GM23338 (cell line): ENCODE measurements at regions not wholly inside any gene's neighbourhood (a gene's known extent, or its start where the extent isn't known, plus 50 kb on each side); places are given as distances from the start of the nearest gene placed in this dataset.

ENCODE experiments used
- ATAC-seq: fragments of 200-7000 bp; cut with Tn5 transposase; 3 replicates; pipeline ENCODE4 v1.9.1; 2020
- DNase-seq: peaks from one replicate; pipeline ENCODE4 v3.0.0-alpha.2; 2015; ENCODE audit warnings: low spot score
- H2AFZ ChIP-seq: fragments of 200-600 bp; sonication (generic); 2 replicates; pipeline ENCODE4 v1.8.0; 2016; ENCODE audit warnings: antibody characterized with exemption, mild to moderate bottlenecking, moderate library complexity
- H3F3A ChIP-seq: fragments of 200-600 bp; sonication (generic); replicated peaks from 2 replicates; pipeline ENCODE4 v1.8.0; 2017; ENCODE audit warnings: antibody characterized with exemption, mixed run types, low read depth
- H3K27ac ChIP-seq: fragments of 200-600 bp; sonication (generic); 2 replicates; pipeline ENCODE4 v1.6.1; 2016; ENCODE audit warnings: low read depth
- H3K27me3 ChIP-seq: fragments of 200-600 bp; sonication (generic); 2 replicates; pipeline ENCODE4 v1.8.0; 2016; ENCODE audit warnings: mild to moderate bottlenecking, mixed run types, moderate library complexity; ENCODE audit not compliant: insufficient read depth
- H3K36me3 ChIP-seq: fragments of 200-600 bp; sonication (generic); 2 replicates; pipeline ENCODE4 v1.8.0; 2016; ENCODE audit warnings: mild to moderate bottlenecking; ENCODE audit not compliant: insufficient read depth
- H3K4me1 ChIP-seq: fragments of 200-600 bp; sonication (generic); 2 replicates; pipeline ENCODE4 v1.8.0; 2016; ENCODE audit warnings: mild to moderate bottlenecking, moderate library complexity; ENCODE audit not compliant: insufficient read depth
- H3K4me2 ChIP-seq: fragments of 200-600 bp; sonication (generic); 2 replicates; pipeline ENCODE4 v1.7.1; 2017; ENCODE audit warnings: mixed run types
- H3K4me3 ChIP-seq: fragments of 200-600 bp; sonication (generic); 2 replicates; pipeline ENCODE4 v1.6.1; 2016; ENCODE audit warnings: mixed run types
- H3K79me2 ChIP-seq: fragments of 200-600 bp; sonication (generic); replicated peaks from 2 replicates; pipeline ENCODE4 v1.8.0; 2017; ENCODE audit warnings: mild to moderate bottlenecking; ENCODE audit not compliant: insufficient read depth
- H3K9me2 ChIP-seq: fragments of 200-600 bp; sonication (generic); 2 replicates; pipeline ENCODE4 v1.8.0; 2017; ENCODE audit not compliant: insufficient read depth
- H4K20me1 ChIP-seq: fragments of 200-600 bp; sonication (generic); replicated peaks from 2 replicates; pipeline ENCODE4 v1.8.0; 2017; ENCODE audit warnings: mild to moderate bottlenecking; ENCODE audit not compliant: insufficient read depth
- H3K27ac Mint-ChIP-seq: 2 replicates; pipeline ENCODE4 v1.8.0; 2020; ENCODE audit warnings: inconsistent platforms, mild to moderate bottlenecking, moderate library complexity, mixed read lengths
- H3K27me3 Mint-ChIP-seq: 3 replicates; pipeline ENCODE4 v1.8.0; 2022; ENCODE audit warnings: low read depth, mild to moderate bottlenecking, moderate library complexity, mixed read lengths, inconsistent platforms; ENCODE audit not compliant: insufficient read depth, poor library complexity
- H3K36me3 Mint-ChIP-seq: 3 replicates; pipeline ENCODE4 v1.8.0; 2021; ENCODE audit warnings: low read depth, mild to moderate bottlenecking, inconsistent platforms, moderate library complexity, mixed read lengths
- H3K4me1 Mint-ChIP-seq: 3 replicates; pipeline ENCODE4 v1.8.0; 2020; ENCODE audit warnings: mild to moderate bottlenecking, inconsistent platforms, mixed read lengths
- H3K4me3 Mint-ChIP-seq: 3 replicates; pipeline ENCODE4 v1.8.0; 2021; ENCODE audit warnings: moderate library complexity, mild to moderate bottlenecking, inconsistent platforms, mixed read lengths
- H3K9me3 Mint-ChIP-seq: 3 replicates; pipeline ENCODE4 v1.8.0; 2020; ENCODE audit warnings: moderate library complexity, mild to moderate bottlenecking, inconsistent platforms, mixed read lengths
- CREB1 ChIP-seq: fragments of 250-450 bp; sonication (Bioruptor Pico); IDR thresholded peaks from 2 replicates; pipeline ENCODE4 v1.5.0; 2020; ENCODE audit warnings: low read depth, mild to moderate bottlenecking, moderate library complexity
- CTCF ChIP-seq, 2 experiments: fragments of 200-600 bp in 1 of 2; sonication (generic) in 1 of 2; conservative IDR thresholded peaks; 2 replicates each; pipeline versions ENCODE4 v1.5.1 to v1.6.1; 2016 to 2017; ENCODE audit warnings: antibody characterized with exemption in 2 of 2, low read depth in 2 of 2, mild to moderate bottlenecking in 2 of 2, moderate library complexity in 1 of 2
- ETS1 ChIP-seq: IDR thresholded peaks from 2 replicates; pipeline ENCODE4 v1.6.1; 2016; ENCODE audit warnings: antibody characterized with exemption
- EZH2 ChIP-seq: fragments of 200-600 bp; sonication (generic); IDR thresholded peaks from one replicate; pipeline ENCODE4 v1.8.0; 2017; ENCODE audit warnings: antibody characterized with exemption, mild to moderate bottlenecking, low read depth; ENCODE audit not compliant: unreplicated experiment
- EZH2phosphoT487 ChIP-seq: fragments of 200-600 bp; sonication (generic); IDR thresholded peaks from one replicate; pipeline ENCODE4 v1.8.1; 2018; ENCODE audit warnings: antibody characterized with exemption; ENCODE audit not compliant: unreplicated experiment
- JUNB ChIP-seq: IDR thresholded peaks from one replicate; pipeline ENCODE4 v1.6.1; 2016; ENCODE audit warnings: antibody characterized with exemption; ENCODE audit not compliant: unreplicated experiment
- NANOG ChIP-seq: IDR thresholded peaks from 2 replicates; pipeline ENCODE4 v1.6.1; 2016; ENCODE audit warnings: antibody characterized with exemption, borderline replicate concordance
- POLR2AphosphoS5 ChIP-seq: IDR thresholded peaks from 2 replicates; pipeline ENCODE4 v1.6.1; 2016; ENCODE audit warnings: antibody characterized with exemption, low read depth
- REST ChIP-seq: IDR thresholded peaks from one replicate; pipeline ENCODE4 v1.6.1; 2018; ENCODE audit warnings: antibody characterized with exemption; ENCODE audit not compliant: unreplicated experiment
- STAT1 ChIP-seq: IDR thresholded peaks from one replicate; pipeline ENCODE4 v1.6.1; 2016; ENCODE audit warnings: antibody characterized with exemption; ENCODE audit not compliant: unreplicated experiment
- ZNF114 ChIP-seq: fragments of 250-450 bp; sonication (Bioruptor Pico); IDR thresholded peaks from 2 replicates; pipeline ENCODE4 v1.5.0; 2020; ENCODE audit warnings: mild to moderate bottlenecking, moderate library complexity
- ZNF331 ChIP-seq: fragments of 250-450 bp; sonication (Bioruptor Pico); IDR thresholded peaks from 2 replicates; pipeline ENCODE4 v1.5.0; 2020; ENCODE audit warnings: low read depth, mild to moderate bottlenecking, moderate library complexity
- ZNF462 ChIP-seq: fragments of 250-450 bp; sonication (Bioruptor Pico); IDR thresholded peaks from 2 replicates; pipeline ENCODE4 v1.5.0; 2020; ENCODE audit warnings: mild to moderate bottlenecking, moderate library complexity

- Histone ChIP-seq H3K27ac (no peak overlapping the region), H3K27me3 (no peaks in the 10 kb centered on the region), H4K20me1 (no peaks in the 10 kb centered on the region), H3K4me2 (no peak overlapping the region), H3K4me1 (no peaks in the 10 kb centered on the region), H3K9me2 (no peaks in the 10 kb centered on the region), H3K79me2 (no peaks in the 10 kb centered on the region), H3K4me3 (no peak overlapping the region), H2AFZ (no peak overlapping the region), H3F3A (no peaks in the 10 kb centered on the region), H3K36me3 (no peaks in the 10 kb centered on the region)
- no peak for ATAC-seq
- TF ChIP-seq ZNF462 (CRISPR knock-in tag) (no peak), POLR2AphosphoS5 (no peak), ZNF114 (CRISPR knock-in tag) (no peak), REST (no peak), CTCF (conservative IDR thresholded peaks at IDR 0.05; ENCODE audit: low read depth in 2 of 2) (no peak), CREB1 (CRISPR knock-in tag) (no peak), EZH2 (no peak), NANOG (no peak), JUNB (no peak), ETS1 (no peak), STAT1 (no peak), EZH2phosphoT487 (no peak), ZNF331 (no peak)
- no peak overlapping the region for H3K27ac Mint-ChIP-seq
- H3K4me3 Mint-ChIP-seq = no peak overlapping the region
- no peaks in the 10 kb centered on the region for H3K9me3 Mint-ChIP-seq
- DNase-seq = no peak
- peaks cover 3% of the 10 kb centered on the region for H3K27me3 Mint-ChIP-seq
- no peaks in the 10 kb centered on the region for H3K4me1 Mint-ChIP-seq
- H3K36me3 Mint-ChIP-seq = no peaks in the 10 kb centered on the region
Measured at GRCh38 chr11:21963013-21963412, 229.9 kb upstream of the ANO5 start.
